HepG2 (cell line): ENCODE measurements at regions not wholly inside any gene's neighbourhood (a gene's known extent, or its start where the extent isn't known, plus 50 kb on each side); places are given as distances from the start of the nearest gene placed in this dataset.

Experiments
- ATAC-seq: fragments of 200-7000 bp; cut with Tn5 transposase; 3 replicates; pipeline ENCODE4 v1.9.1; 2020; ENCODE audit warnings: mild to moderate bottlenecking, moderate library complexity
- BruUV-seq: library from RNA; stranded (reverse); fragments of 400-500 nt; replicated peaks from 2 replicates; lab custom pipeline; 2021; lab: Mats Ljungman, UMichigan
- CTCF ChIA-PET: fragments of 300-600 bp; formaldehyde crosslinking; extraction: SDS; loops from one replicate; lab custom pipeline; 2021; ENCODE audit warnings: low total read pairs, inconsistent platforms, low intra/inter-chr PET ratio; lab: Yijun Ruan, JAX
- POLR2A ChIA-PET: fragments of 350-600 bp; sonication (Branson Sonifier 250); formaldehyde crosslinking; loops from one replicate; lab custom pipeline; 2020; ENCODE audit warnings: antibody characterized with exemption, inconsistent platforms; lab: Yijun Ruan, JAX
- DNase-seq: peaks from one replicate; pipeline ENCODE4 v3.0.0-alpha.2; 2015; ENCODE audit warnings: low spot score
- FAIRE-seq: peaks from 3 replicates; lab custom pipeline; 2011; peaks lifted over from hg19 to GRCh38; lab: Jason Lieb, UNC
- H2AFZ ChIP-seq: one replicate; pipeline ENCODE4 v1.6.1; 2011; ENCODE audit warnings: low read length, inconsistent platforms
- H3K27ac ChIP-seq: fragments of 300-600 bp; 3 replicates; pipeline ENCODE4 v1.8.0; 2011; ENCODE audit warnings: mixed run types, mild to moderate bottlenecking, mixed read lengths, low read length, inconsistent platforms; ENCODE audit not compliant: insufficient read depth; ENCODE audit errors: extremely low read length
- H3K27me3 ChIP-seq, 2 experiments: fragments of 200-600 bp in 1 of 2; 2 replicates in 1 of 2; 3 replicates in 1 of 2; pipeline versions ENCODE4 v1.6.0 to v1.8.0; 2011; ENCODE audit warnings: low read length in 2 of 2, mild to moderate bottlenecking in 2 of 2, moderate library complexity in 2 of 2, inconsistent platforms in 1 of 2; ENCODE audit not compliant: insufficient read depth in 2 of 2, control insufficient read depth in 1 of 2
- H3K36me3 ChIP-seq, 2 experiments: fragments of 200-600 bp in 1 of 2; replicated peaks in 1 of 2; 2 replicates in 1 of 2; 3 replicates in 1 of 2; pipeline versions ENCODE4 v1.5.1 to v1.8.0; 2011; ENCODE audit warnings: low read length in 2 of 2, inconsistent platforms in 1 of 2; ENCODE audit not compliant: insufficient read depth in 2 of 2, control insufficient read depth in 1 of 2
- H3K4me1 ChIP-seq: 2 replicates; pipeline ENCODE4 v1.5.1; 2012; ENCODE audit warnings: low read length, inconsistent platforms; ENCODE audit not compliant: insufficient read depth
- H3K4me2 ChIP-seq: 2 replicates; pipeline ENCODE4 v1.6.0; 2011; ENCODE audit warnings: low read depth, low read length, inconsistent platforms
- H3K4me3 ChIP-seq, 3 experiments: fragments of 200-600 bp in 1 of 3; sonication (generic), shearing (Covaris generic) in 1 of 3; replicated peaks in 1 of 3; 2 replicates each; pipeline ENCODE4 v1.5.1; 2011 to 2016; ENCODE audit warnings: low read length in 3 of 3, inconsistent platforms in 2 of 3, low read depth in 2 of 3, mild to moderate bottlenecking in 2 of 3, control low read depth in 1 of 3, mixed read lengths in 1 of 3; ENCODE audit not compliant: insufficient read depth in 1 of 3
- H3K79me2 ChIP-seq: one replicate; pipeline ENCODE4 v1.6.1; 2011; ENCODE audit warnings: low read length, inconsistent platforms; ENCODE audit not compliant: insufficient read depth
- H3K9ac ChIP-seq: 2 replicates; pipeline ENCODE4 v1.6.0; 2011; ENCODE audit warnings: mild to moderate bottlenecking, low read depth, low read length, inconsistent platforms; ENCODE audit not compliant: insufficient read depth
- H3K9me3 ChIP-seq: 2 replicates; pipeline ENCODE4 v1.5.1; 2012; ENCODE audit warnings: mild to moderate bottlenecking, low read length
- H4K20me1 ChIP-seq: 2 replicates; pipeline ENCODE4 v1.6.0; 2011; ENCODE audit warnings: inconsistent platforms, mild to moderate bottlenecking, low read length, moderate library complexity; ENCODE audit not compliant: insufficient read depth
- ATF7 ChIP-seq, 2 experiments: fragments of 450-650 bp in 1 of 2; sonication (generic) in 1 of 2; formaldehyde crosslinking in 1 of 2; IDR thresholded peaks; 2 replicates each; pipeline versions ENCODE4 v1.4.0 to v1.6.1; 2016 to 2020; ENCODE audit warnings: antibody characterized with exemption in 1 of 2, mild to moderate bottlenecking in 1 of 2, missing genetic modification reagents in 1 of 2
- HDAC2 ChIP-seq: sonication (generic); formaldehyde crosslinking; IDR thresholded peaks from 2 replicates; pipeline ENCODE4 v1.4.0; 2020; ENCODE audit warnings: missing genetic modification reagents
- HOXA3 ChIP-seq: sonication (generic); formaldehyde crosslinking; IDR thresholded peaks from 2 replicates; pipeline ENCODE4 v1.5.0; 2020; ENCODE audit warnings: missing genetic modification reagents
- JUN ChIP-seq: sonication (generic); formaldehyde crosslinking; IDR thresholded peaks from 2 replicates; pipeline ENCODE4 v1.4.0; 2020; ENCODE audit warnings: mild to moderate bottlenecking, missing genetic modification reagents
- KDM5A ChIP-seq: fragments of 200-600 bp; sonication (generic); IDR thresholded peaks from 2 replicates; pipeline ENCODE4 v1.7.0; 2018; ENCODE audit warnings: antibody characterized with exemption, mild to moderate bottlenecking, low read length, borderline replicate concordance
- PLSCR1 ChIP-seq: sonication (generic); formaldehyde crosslinking; IDR thresholded peaks from 2 replicates; pipeline ENCODE4 v1.5.0; 2020; ENCODE audit warnings: missing genetic modification reagents, mild to moderate bottlenecking, borderline replicate concordance
- RARA ChIP-seq: IDR thresholded peaks from 2 replicates; pipeline ENCODE4 v1.6.1; 2016; ENCODE audit warnings: missing genetic modification reagents, missing compliant biosample characterization
- SP5 ChIP-seq: IDR thresholded peaks from 2 replicates; pipeline ENCODE4 v1.6.1; 2016; ENCODE audit warnings: low read depth, borderline replicate concordance
- TP53 ChIP-seq: sonication (generic); formaldehyde crosslinking; conservative IDR thresholded peaks from 2 replicates; pipeline ENCODE4 v1.4.0; 2020; ENCODE audit warnings: missing genetic modification reagents
- ZNF180 ChIP-seq: sonication (generic); formaldehyde crosslinking; IDR thresholded peaks from 2 replicates; pipeline ENCODE4 v1.4.0; 2020; ENCODE audit warnings: low read depth, missing genetic modification reagents, borderline replicate concordance
- ZNF343 ChIP-seq: sonication (generic); formaldehyde crosslinking; IDR thresholded peaks from 2 replicates; pipeline ENCODE4 v1.4.0; 2020; ENCODE audit warnings: mild to moderate bottlenecking, missing genetic modification reagents
- ZNF468 ChIP-seq: sonication (generic); formaldehyde crosslinking; IDR thresholded peaks from 2 replicates; pipeline ENCODE4 v1.8.0; 2022; ENCODE audit warnings: mild to moderate bottlenecking, moderate library complexity, missing genetic modification reagents
- ZNF790 ChIP-seq: sonication (generic); formaldehyde crosslinking; IDR thresholded peaks from 2 replicates; pipeline ENCODE4 v1.8.0; 2022; ENCODE audit warnings: missing genetic modification reagents, mild to moderate bottlenecking, borderline replicate concordance
- WGBS: methylation state at CpG from one replicate; pipeline ENCODE4 v1.1.6; 2017; ENCODE audit warnings: low lambda C conversion rate; 5-methylcytosine and 5-hydroxymethylcytosine counted together
- in situ Hi-C: cut with HindIII; loops from 2 replicates; pipeline ENCODE4 v1.10.0; 2017; ENCODE audit warnings: low pct_unique_long_range_greater_than_20kb; ENCODE audit not compliant: extremely low pct_ligation_motif_present
- intact Hi-C: fragments of 100-400 bp; cut with micrococcal nuclease; formaldehyde crosslinking; loops from one replicate; pipeline ENCODE4 v1.10.0; 2022; ENCODE audit not compliant: unreplicated experiment
- TF ChIP-seq, protein P1 (sequence below): IDR thresholded peaks from 2 replicates; pipeline ENCODE4 v1.6.1; 2016; ENCODE audit warnings: control low read depth
- TF ChIP-seq, protein P2 (sequence below): sonication (generic); formaldehyde crosslinking; IDR thresholded peaks from 2 replicates; pipeline ENCODE4 v1.4.0; 2020; ENCODE audit warnings: mild to moderate bottlenecking, missing genetic modification reagents

DNA sequence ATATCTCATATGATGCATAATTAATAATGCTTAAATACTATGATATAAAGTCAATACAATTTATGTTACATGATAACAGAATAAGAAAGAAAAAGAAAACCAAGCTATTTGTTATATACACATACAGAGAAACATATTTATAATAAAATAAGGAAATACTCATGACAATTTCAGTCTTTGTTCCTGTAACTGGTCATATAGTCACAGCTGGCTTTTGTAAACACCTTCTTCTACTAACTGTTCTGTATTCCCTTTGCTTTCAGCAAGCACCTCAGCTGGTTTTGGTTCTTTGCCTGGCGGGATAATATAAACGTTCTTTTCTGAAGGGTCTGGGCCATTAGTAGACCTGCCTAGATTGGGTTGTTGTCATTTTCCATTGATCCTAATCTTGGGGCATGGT, 158.5 kb downstream of the COPS8 start:
- intact Hi-C loops: no loop called here
- in situ Hi-C loops: no loop called here
- FAIRE-seq: no peak
- no peak overlapping the region for H3K4me2 ChIP-seq
- ATAC-seq: no peak
- H3K4me1 ChIP-seq: no peaks in the 10 kb centered on the region
- H3K27ac ChIP-seq: no peak overlapping the region
- no peak overlapping the region for H2AFZ ChIP-seq
- no peaks in the 10 kb centered on the region for H3K36me3 ChIP-seq
- ChIA-PET POLR2A (no interaction called here), CTCF (no interaction called here)
- H3K4me3 ChIP-seq: no peak overlapping the region
- H4K20me1 ChIP-seq: no peaks in the 10 kb centered on the region
- no peaks in the 10 kb centered on the region for H3K79me2 ChIP-seq
- peaks cover 17% of the 10 kb centered on the region; the same call in 1 of the 2 replicates for H3K9me3 ChIP-seq
- DNase-seq: no peak
- WGBS: 0% methylated on average over 2 of the region's 2 CpGs
- TF ChIP-seq ZNF468 (CRISPR knock-in tag) (no peak), HOXA3 (CRISPR knock-in tag) (no peak), KDM5A (no peak), JUN (CRISPR knock-in tag) (no peak), HDAC2 (CRISPR knock-in tag) (no peak), ZNF343 (no peak)
- TF ChIP-seq, protein P1, sequence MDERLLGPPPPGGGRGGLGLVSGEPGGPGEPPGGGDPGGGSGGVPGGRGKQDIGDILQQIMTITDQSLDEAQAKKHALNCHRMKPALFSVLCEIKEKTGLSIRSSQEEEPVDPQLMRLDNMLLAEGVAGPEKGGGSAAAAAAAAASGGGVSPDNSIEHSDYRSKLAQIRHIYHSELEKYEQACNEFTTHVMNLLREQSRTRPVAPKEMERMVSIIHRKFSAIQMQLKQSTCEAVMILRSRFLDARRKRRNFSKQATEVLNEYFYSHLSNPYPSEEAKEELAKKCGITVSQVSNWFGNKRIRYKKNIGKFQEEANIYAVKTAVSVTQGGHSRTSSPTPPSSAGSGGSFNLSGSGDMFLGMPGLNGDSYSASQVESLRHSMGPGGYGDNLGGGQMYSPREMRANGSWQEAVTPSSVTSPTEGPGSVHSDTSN (CRISPR knock-in tag): no peak
- no TSS peak for BruUV-seq
- H3K9ac ChIP-seq: no peak overlapping the region
- no peaks in the 10 kb centered on the region for H3K27me3 ChIP-seq

DNA sequence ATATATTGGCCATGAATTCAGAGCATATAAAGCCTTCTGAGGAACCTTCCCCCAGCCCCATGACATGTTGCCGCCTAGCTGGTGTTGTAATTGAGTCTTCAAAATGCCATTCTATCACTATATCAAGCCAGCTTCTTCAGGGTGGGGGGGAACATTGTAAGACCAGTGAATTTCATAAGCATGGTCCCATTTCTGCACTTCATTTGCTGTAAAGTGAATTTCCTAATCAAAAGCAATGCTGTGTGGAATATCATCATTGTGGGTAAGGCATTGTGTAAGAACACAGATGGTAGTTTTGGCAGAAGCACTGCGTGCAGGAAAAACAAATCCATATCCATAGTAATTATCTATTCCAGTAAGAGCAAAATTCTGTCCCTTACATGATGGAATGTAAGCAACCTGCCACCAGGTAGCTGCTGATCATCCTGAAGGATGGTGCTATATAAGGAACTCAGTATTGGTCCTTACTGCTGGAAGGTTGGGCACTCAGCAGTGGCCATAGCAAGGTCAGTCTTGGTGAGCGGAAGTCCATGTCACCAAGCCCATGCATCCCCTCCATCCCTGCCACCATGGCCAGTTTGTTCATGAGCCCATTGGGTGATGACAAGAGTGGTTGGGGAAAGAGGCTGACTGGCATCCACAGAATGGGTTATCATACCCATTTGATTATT, 159.4 kb downstream of the COPS8 start:
- ChIA-PET POLR2A (no interaction called here), CTCF (no interaction called here)
- no TSS peak for BruUV-seq
- DNase-seq (no peak), FAIRE-seq (no peak), ATAC-seq (no peak)
- H3K79me2 ChIP-seq: no peaks in the 10 kb centered on the region
- H3K4me3 ChIP-seq: no peak overlapping the region
- H3K27me3 ChIP-seq: no peaks in the 10 kb centered on the region
- no peaks in the 10 kb centered on the region for H3K36me3 ChIP-seq
- intact Hi-C loops (no loop called here), in situ Hi-C loops (no loop called here)
- no peaks in the 10 kb centered on the region for H3K4me1 ChIP-seq
- no peak overlapping the region for H3K27ac ChIP-seq
- no peak overlapping the region for H3K4me2 ChIP-seq
- 24% methylated on average over 3 of the region's 3 CpGs for WGBS
- H4K20me1 ChIP-seq: no peaks in the 10 kb centered on the region
- H2AFZ ChIP-seq: no peak overlapping the region
- H3K9me3 ChIP-seq: peaks cover 17% of the 10 kb centered on the region; the same call in 1 of the 2 replicates
- H3K9ac ChIP-seq: no peak overlapping the region
- TF ChIP-seq, protein P2, sequence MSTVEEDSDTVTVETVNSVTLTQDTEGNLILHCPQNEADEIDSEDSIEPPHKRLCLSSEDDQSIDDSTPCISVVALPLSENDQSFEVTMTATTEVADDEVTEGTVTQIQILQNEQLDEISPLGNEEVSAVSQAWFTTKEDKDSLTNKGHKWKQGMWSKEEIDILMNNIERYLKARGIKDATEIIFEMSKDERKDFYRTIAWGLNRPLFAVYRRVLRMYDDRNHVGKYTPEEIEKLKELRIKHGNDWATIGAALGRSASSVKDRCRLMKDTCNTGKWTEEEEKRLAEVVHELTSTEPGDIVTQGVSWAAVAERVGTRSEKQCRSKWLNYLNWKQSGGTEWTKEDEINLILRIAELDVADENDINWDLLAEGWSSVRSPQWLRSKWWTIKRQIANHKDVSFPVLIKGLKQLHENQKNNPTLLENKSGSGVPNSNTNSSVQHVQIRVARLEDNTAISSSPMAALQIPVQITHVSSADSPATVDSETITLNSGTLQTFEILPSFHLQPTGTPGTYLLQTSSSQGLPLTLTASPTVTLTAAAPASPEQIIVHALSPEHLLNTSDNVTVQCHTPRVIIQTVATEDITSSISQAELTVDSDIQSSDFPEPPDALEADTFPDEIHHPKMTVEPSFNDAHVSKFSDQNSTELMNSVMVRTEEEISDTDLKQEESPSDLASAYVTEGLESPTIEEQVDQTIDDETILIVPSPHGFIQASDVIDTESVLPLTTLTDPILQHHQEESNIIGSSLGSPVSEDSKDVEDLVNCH: no peak
- TF ChIP-seq TP53 (CRISPR knock-in tag): no peak
- no peak for TF ChIP-seq ZNF180 (CRISPR knock-in tag)
- TF ChIP-seq ZNF790 (CRISPR knock-in tag): no peak
- TF ChIP-seq ATF7 (IDR thresholded peaks at IDR 0.05): no peak
- TF ChIP-seq ATF7 (CRISPR knock-in tag; IDR thresholded peaks at IDR 0.05): no peak
- no peak for TF ChIP-seq HOXA3 (CRISPR knock-in tag)
- no peak for TF ChIP-seq PLSCR1 (CRISPR knock-in tag)
- no peak for TF ChIP-seq SP5 (CRISPR knock-in tag)
- no peak for TF ChIP-seq RARA
